Mammary epithelial cell (primary cell): ENCODE measurements at regions not wholly inside any gene's neighbourhood (a gene's known extent, or its start where the extent isn't known, plus 50 kb on each side); places are given as distances from the start of the nearest gene placed in this dataset.

Experiments used
- CTCF ChIP-seq, 2 donors: IDR thresholded peaks in 1 of 2; conservative IDR thresholded peaks in 1 of 2; 2 replicates each; pipeline ENCODE4 v1.5.1; 2011 to 2012; ENCODE audit warnings: inconsistent platforms in 2 of 2, low read length in 2 of 2, mild to moderate bottlenecking in 2 of 2, control low read depth in 1 of 2, low read depth in 1 of 2; ENCODE audit not compliant: insufficient read depth in 1 of 2; ENCODE audit errors: extremely low read depth in 1 of 2
- EZH2 ChIP-seq: IDR thresholded peaks from 2 replicates; pipeline ENCODE4 v1.6.1; 2012; ENCODE audit warnings: low read length, inconsistent platforms, borderline replicate concordance

DNA sequence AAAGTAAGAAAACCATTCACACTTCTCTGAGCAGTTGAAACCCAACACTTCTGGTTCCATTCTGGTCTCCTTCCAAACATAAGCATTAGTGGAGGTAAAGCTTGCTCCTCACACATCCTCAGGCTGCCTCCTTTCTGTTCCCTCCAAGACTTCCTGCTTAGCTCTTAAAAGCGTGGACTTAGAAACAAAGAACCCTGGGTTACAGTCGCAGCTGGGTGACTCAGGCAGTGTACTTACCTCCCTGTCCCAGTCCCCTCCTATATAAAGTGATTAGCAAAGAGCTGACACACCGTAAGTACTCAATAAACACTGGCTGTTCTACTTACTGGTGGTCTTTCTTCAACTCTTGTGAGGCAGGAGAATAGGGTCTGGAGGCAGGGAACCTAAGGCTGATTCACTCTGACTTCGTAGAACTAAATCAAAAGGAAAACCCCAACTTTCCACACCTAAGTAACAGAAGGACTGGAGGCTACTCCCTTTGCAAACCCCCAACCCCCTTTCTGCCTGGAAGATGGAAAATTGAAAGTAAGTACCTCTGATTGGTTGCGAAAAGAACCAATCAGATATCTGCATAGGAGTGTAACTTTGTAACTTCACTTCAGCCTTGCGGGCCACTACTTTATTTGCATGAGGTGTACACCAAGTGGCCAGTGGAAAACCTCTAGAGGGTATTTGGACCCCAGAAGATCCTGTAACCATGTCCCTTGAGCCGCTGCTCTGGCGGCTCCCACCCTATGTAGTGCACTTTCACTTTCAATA lies 165.4 kb downstream of the SUCLA2 start:
- no peak for TF ChIP-seq CTCF (conservative IDR thresholded peaks at IDR 0.05 in 1 of 2, IDR thresholded peaks at IDR 0.05 in 1 of 2; ENCODE audit: extremely low read depth in 1 of 2, insufficient read depth in 1 of 2, low read depth in 1 of 2, low read length in 2 of 2)
- TF ChIP-seq EZH2 = no peak
